ENCODE measurements at regions not wholly inside any gene's neighbourhood (a gene's known extent, or its start where the extent isn't known, plus 50 kb on each side); places are given as distances from the start of the nearest gene placed in this dataset.

GRCh38 chr13:99027661-99028425, 50.0 kb upstream of the DOCK9 start:
- no peak for DNase-seq (ENCODE audit: low read depth, low spot score)

- peak; percentile 52 for DNase-seq (ENCODE audit: low read depth, low spot score)
Measured at GRCh38 chr13:99028890-99029289, 51.0 kb upstream of the DOCK9 start.

DNA sequence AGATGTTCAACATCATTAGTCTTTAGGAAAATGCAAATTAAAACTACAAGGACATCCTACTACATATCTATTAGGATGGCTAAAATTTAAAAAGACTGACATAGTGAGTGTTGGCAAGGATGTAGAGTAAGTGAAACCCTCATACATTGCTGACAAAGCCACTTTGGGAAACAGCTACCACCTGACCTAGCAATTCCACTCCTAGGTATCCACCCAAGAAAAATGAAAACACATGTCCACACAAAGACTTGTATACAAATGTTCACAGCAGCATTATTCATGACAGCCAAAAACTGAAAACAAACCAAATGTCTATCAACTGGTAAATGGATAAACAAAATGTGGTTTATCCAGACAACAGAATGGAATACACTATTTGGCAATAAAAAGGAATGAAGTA, 51.7 kb upstream of the DOCK9 start:
- DNase-seq (ENCODE audit: low read depth, low spot score), result no peak

DNA sequence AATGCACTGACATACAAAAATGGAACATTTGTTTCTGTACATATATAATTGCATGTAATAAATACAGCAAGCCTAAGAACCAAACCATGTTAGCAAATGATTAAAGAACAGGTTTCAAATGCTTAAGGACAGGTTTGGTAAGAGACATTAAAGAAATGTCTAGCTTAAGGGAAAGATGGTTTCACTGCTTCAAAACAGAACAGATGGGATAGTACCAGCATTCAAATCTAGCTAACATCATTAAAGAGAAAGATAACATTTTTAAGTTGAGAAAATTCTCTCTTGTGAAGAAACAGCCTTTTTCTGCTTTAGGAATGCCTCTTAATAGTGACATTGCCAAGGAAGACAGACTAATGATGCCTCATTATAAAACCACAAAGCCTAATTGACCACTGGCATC, 52.5 kb upstream of the DOCK9 start:
- DNase-seq (ENCODE audit: low read depth, low spot score), result no peak

GRCh38 chr13:99031832-99032231, 54.0 kb upstream of the DOCK9 start:
- no peak for DNase-seq (ENCODE audit: low read depth, low spot score)

DNA sequence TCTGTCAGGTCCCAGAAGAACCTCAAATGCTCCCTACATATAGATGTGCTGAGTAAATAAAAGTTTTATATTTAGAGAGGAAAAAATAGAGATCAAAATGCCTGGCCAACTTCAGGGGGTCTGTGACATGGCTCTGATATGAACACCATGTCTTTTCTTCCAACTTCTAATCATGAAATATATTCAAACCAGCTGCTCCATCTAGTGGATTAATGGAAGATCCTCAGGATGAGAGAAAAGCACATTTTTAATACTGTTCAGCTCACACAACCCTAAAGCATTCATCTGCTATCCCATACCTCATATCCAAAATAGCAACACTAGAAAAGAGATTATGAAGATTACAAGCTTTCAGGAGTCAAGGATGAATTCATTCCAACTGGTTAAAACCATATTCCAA, 56.0 kb upstream of the DOCK9 start:
- DNase-seq (ENCODE audit: low read depth, low spot score), result no peak

DNA sequence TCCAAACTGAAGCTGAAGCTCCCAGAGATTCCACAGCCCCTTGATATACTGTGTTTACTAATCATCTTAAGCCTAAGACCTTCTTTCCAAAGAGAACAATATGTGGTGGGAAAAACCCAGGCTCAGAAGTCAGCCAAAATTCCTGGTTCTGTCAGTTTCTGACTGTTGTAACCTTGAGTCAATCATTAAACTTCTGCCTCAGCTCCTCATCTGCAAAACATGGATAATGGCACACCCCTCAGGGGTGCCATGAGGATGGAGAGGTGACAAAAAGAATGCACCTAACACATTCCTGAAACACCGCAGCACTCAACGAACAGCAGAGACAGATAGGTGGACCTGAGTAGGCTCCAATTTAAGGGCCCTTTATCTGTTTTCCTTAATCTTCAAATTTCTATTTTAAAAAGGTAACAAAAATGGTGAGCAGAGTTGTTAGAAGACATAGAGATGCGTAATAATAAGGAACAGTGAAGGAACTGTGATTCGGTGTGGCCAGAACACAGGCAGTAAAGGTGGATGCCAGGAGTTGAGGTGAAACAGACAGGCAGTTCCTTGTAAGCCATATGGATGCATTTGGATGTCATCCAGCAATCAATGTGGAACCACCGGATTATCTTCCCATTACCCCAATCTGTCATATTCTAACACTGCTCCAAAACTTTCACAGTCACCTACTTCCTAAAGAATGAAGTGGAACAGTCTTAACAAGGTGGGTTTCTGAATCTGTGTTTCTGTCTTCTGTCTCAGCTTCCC, 56.6 kb upstream of the DOCK9 start:
- DNase-seq (ENCODE audit: low read depth, low spot score), result no peak

- DNase-seq (ENCODE audit: low read depth, low spot score), result no peak
Measured at GRCh38 chr13:99035715-99036114, 57.9 kb upstream of the DOCK9 start.

- DNase-seq (ENCODE audit: low read depth, low spot score), result no peak
Measured at GRCh38 chr13:99037756-99038155, 59.9 kb upstream of the DOCK9 start.

GRCh38 chr13:99039718-99040280, 61.9 kb upstream of the DOCK9 start:
- DNase-seq (ENCODE audit: low read depth, low spot score), result no peak

GRCh38 chr13:99040536-99041131, 62.8 kb upstream of the DOCK9 start:
- no peak for DNase-seq (ENCODE audit: low read depth, low spot score)

DNA sequence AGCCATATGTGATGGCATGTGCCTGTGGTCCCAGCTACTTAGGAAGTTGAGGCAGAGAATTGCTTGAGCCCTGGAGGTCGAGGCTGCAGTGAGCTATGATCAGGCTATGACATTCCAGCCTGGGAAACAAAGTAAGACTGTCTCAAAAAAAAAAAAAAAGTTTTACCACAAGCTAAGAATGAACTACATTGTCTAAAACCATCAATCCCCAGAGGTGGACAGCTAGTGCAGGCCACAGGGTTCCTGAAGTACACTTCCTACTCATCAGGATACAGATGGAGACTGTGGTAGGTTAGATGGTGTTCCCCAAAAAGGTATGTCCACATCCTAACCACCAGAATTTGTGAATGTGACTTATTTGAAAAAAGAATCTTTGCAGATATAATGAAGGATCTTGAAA, 63.5 kb upstream of the DOCK9 start:
- DNase-seq (ENCODE audit: low read depth, low spot score), result no peak

- DNase-seq (ENCODE audit: low read depth, low spot score), result no peak
Measured at GRCh38 chr13:99041788-99042187, 63.9 kb upstream of the DOCK9 start.

DNA sequence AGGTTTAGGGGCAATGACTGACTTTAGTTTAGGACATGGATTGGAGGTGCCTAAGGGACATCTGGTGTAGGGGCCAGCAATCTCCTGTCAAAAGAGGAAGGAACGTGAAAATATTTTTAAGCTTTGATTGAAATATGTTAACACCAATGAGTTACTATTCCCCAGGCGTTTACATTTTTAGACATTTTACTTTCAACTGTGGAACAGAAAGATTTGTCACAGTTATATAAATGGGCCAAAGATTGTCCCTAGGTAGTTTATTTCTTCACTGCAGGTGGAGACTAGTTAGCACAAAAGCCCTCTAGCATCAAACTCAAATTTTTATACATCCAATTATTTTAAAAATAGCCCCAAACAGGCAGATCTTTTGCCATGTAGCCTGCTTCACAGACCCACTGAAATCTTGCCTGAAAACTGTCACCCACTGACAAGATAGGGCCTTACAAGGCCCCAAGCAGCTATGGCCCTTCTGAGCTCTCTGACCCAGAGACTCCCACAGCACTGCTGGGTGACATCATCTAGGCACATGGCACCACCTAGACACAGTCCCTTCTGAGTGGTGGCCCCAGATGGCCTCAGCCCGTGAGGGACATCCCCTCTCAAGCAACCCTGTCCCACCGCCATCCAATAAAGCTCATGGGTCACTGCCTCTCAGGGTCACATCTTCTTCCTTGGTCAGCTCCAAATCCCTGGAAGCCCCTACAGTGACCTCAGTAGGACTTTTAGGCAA, 64.8 kb upstream of the DOCK9 start:
- no peak for DNase-seq (ENCODE audit: low read depth, low spot score)

GRCh38 chr13:99043831-99044231, 66.0 kb upstream of the DOCK9 start:
- DNase-seq (ENCODE audit: low read depth, low spot score), result no peak

DNA sequence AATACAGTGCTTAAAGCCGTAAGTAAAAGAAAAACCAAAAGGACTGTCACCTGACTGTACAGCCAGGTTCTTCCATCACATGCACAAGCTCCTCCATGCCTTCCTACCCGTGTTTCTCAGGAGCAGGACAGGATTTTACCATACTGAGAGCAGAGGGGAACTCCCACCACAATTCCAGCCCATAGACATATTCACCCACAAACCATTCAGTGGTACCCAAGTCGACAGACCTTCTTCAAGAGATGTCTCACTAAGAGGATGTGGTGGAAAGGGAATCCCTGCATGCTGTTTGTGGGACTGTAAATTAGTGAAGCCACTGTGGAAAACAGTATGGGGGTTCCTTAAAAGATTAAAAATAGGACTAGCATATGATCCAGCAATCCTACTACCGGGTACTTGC, 66.9 kb upstream of the DOCK9 start:
- no peak for DNase-seq (ENCODE audit: low read depth, low spot score)

DNA sequence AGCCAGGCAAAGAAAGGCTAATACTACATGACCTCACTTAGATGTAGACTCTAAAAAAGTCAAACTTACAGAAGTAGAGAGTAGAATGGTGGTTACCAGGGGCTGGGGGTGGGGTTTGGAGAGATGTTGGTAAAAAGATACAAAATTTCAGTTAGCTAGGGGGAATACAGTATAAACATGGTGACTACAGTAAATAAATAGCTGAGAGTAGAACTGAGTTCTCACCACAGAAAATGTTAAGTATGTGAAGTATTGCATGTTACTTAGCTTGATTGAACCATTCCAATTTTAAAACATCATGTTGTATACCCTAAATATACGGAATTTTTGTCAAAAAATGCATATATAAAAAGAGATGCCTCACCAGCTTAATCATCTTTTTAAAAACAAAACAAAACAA, 67.5 kb upstream of the DOCK9 start:
- no peak for DNase-seq (ENCODE audit: low read depth, low spot score)

DNA sequence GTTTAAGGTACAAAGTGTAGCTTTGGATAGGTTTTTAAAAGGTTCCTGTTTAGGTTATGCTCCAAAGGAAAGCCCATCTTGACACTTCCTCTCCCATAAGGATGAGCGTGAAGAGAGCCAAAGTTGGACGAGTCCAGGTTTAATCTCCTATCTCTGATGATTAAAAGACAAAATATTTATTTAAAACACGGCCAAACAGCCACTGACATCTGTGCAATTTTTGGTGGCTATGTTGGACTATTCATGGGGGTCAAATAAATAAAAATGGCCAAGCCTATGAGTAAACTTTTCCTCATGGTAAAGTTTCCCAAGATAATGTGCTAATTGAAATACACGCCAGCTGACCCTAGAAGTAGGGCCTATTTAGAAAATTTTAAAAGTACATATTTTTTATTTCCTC, 69.0 kb upstream of the DOCK9 start:
- DNase-seq (ENCODE audit: low read depth, low spot score), result no peak

GRCh38 chr13:99050983-99051488, 73.2 kb upstream of the DOCK9 start:
- no peak for DNase-seq (ENCODE audit: low read depth, low spot score)

GRCh38 chr13:99051768-99052455, 74.0 kb upstream of the DOCK9 start:
- DNase-seq (ENCODE audit: low read depth, low spot score), result no peak

- DNase-seq (ENCODE audit: low read depth, low spot score), result no peak
Measured at GRCh38 chr13:99053636-99054233, 75.9 kb upstream of the DOCK9 start.

Data from iPS DF 19.7 (cell line).